Liver (tissue), 8 donors: ENCODE measurements at regions not wholly inside any gene's neighbourhood (a gene's known extent, or its start where the extent isn't known, plus 50 kb on each side); places are given as distances from the start of the nearest gene placed in this dataset.

Source experiments
- DNase-seq: peaks from one replicate; pipeline ENCODE4 v3.0.0-alpha.2; 2017; ENCODE audit warnings: low spot score
- H3K27ac ChIP-seq, 2 donors: one replicate each; pipeline ENCODE4 v1.7.0; 2013; ENCODE audit warnings: inconsistent platforms in 2 of 2, low read length in 2 of 2, control low read depth in 1 of 2, low read depth in 1 of 2, mild to moderate bottlenecking in 1 of 2
- H3K27me3 ChIP-seq, 4 donors: one replicate each; pipeline versions ENCODE4 v1.6.1 to v1.7.0; 2013; ENCODE audit warnings: low read length in 3 of 4, inconsistent platforms in 1 of 4, mild to moderate bottlenecking in 1 of 4, moderate library complexity in 1 of 4; ENCODE audit not compliant: control insufficient read depth in 4 of 4, insufficient read depth in 4 of 4
- H3K36me3 ChIP-seq, 4 donors: one replicate each; pipeline versions ENCODE4 v1.6.1 to v1.7.0; 2013; ENCODE audit warnings: low read length in 3 of 4, mild to moderate bottlenecking in 3 of 4, low read depth in 1 of 4, moderate library complexity in 1 of 4; ENCODE audit not compliant: control insufficient read depth in 4 of 4, insufficient read depth in 3 of 4
- H3K4me1 ChIP-seq, 4 donors: one replicate each; pipeline versions ENCODE4 v1.6.1 to v1.7.0; 2013; ENCODE audit warnings: low read length in 3 of 4, mild to moderate bottlenecking in 3 of 4, moderate library complexity in 1 of 4; ENCODE audit not compliant: control insufficient read depth in 4 of 4, insufficient read depth in 4 of 4
- H3K4me3 ChIP-seq, 3 donors: one replicate each; pipeline versions ENCODE4 v1.6.1 to v1.7.0; 2013; ENCODE audit warnings: low read length in 3 of 3, control low read depth in 1 of 3, low read depth in 1 of 3, mild to moderate bottlenecking in 1 of 3
- H3K9ac ChIP-seq, 2 donors: one replicate each; pipeline ENCODE4 v1.7.0; 2013; ENCODE audit warnings: low read length in 2 of 2, mild to moderate bottlenecking in 2 of 2, moderate library complexity in 2 of 2, control low read depth in 1 of 2, low read depth in 1 of 2
- H3K9me3 ChIP-seq, 4 donors: one replicate each; pipeline versions ENCODE4 v1.6.1 to v1.7.0; 2013; ENCODE audit warnings: low read length in 3 of 4; ENCODE audit not compliant: control insufficient read depth in 4 of 4
- CTCF ChIP-seq: fragments of 150-350 bp; IDR thresholded peaks from 2 replicates; pipeline ENCODE4 v1.5.1; 2017; ENCODE audit warnings: improper control_type of control experiment, low read depth, low read length; ENCODE audit not compliant: missing input control
- EGR1 ChIP-seq, 2 donors: IDR thresholded peaks; 2 replicates each; pipeline ENCODE4 v1.6.1; 2016 to 2018; ENCODE audit warnings: antibody characterized with exemption in 2 of 2, low read depth in 2 of 2
- FOXA1 ChIP-seq: IDR thresholded peaks from 2 replicates; pipeline ENCODE4 v1.6.1; 2016; ENCODE audit warnings: antibody characterized with exemption
- FOXA2 ChIP-seq: IDR thresholded peaks from 2 replicates; pipeline ENCODE4 v1.6.1; 2016; ENCODE audit warnings: antibody characterized with exemption
- GABPA ChIP-seq, 2 donors: IDR thresholded peaks in 1 of 2; conservative IDR thresholded peaks in 1 of 2; 2 replicates each; pipeline ENCODE4 v1.6.1; 2016; ENCODE audit warnings: antibody characterized with exemption in 2 of 2, mild to moderate bottlenecking in 1 of 2, moderate library complexity in 1 of 2
- HNF4A ChIP-seq, 2 donors: conservative IDR thresholded peaks; 2 replicates each; pipeline ENCODE4 v1.6.1; 2016; ENCODE audit warnings: antibody characterized with exemption in 2 of 2, mild to moderate bottlenecking in 2 of 2
- HNF4G ChIP-seq: IDR thresholded peaks from 2 replicates; pipeline ENCODE4 v1.6.1; 2016; ENCODE audit warnings: antibody characterized with exemption
- JUND ChIP-seq, 2 donors: IDR thresholded peaks; 2 replicates each; pipeline ENCODE4 v1.6.1; 2016; ENCODE audit warnings: antibody characterized with exemption in 2 of 2
- MAX ChIP-seq: IDR thresholded peaks from 2 replicates; pipeline ENCODE4 v1.6.1; 2016; ENCODE audit warnings: antibody characterized with exemption
- NR2F2 ChIP-seq: IDR thresholded peaks from 2 replicates; pipeline ENCODE4 v1.6.1; 2016; ENCODE audit warnings: antibody characterized with exemption
- RAD21 ChIP-seq, 2 donors: IDR thresholded peaks; 2 replicates each; pipeline ENCODE4 v1.6.1; 2016; ENCODE audit warnings: antibody characterized with exemption in 2 of 2, mild to moderate bottlenecking in 2 of 2
- REST ChIP-seq: IDR thresholded peaks from 2 replicates; pipeline ENCODE4 v1.6.1; 2016; ENCODE audit warnings: antibody characterized with exemption, mild to moderate bottlenecking
- SP1 ChIP-seq: IDR thresholded peaks from 2 replicates; pipeline ENCODE4 v1.6.1; 2018; ENCODE audit warnings: antibody characterized with exemption, mild to moderate bottlenecking
- YY1 ChIP-seq: IDR thresholded peaks from 2 replicates; pipeline ENCODE4 v1.6.1; 2016; ENCODE audit warnings: antibody characterized with exemption, mild to moderate bottlenecking
- WGBS: extraction: QIAGEN DNeasy Blood & Tissue Kit; methylation state at CpG from one replicate; pipeline ENCODE4 v1.1.7; 2013; 5-methylcytosine and 5-hydroxymethylcytosine counted together
- TF ChIP-seq, protein P1 (sequence below): IDR thresholded peaks from 2 replicates; pipeline ENCODE4 v1.6.1; 2016; ENCODE audit warnings: antibody characterized with exemption
- donor health status: healthy.
- donor health status: healthy.
- donor health status: healthy.
- donor health status: healthy.
- donor health status: healthy.

DNA sequence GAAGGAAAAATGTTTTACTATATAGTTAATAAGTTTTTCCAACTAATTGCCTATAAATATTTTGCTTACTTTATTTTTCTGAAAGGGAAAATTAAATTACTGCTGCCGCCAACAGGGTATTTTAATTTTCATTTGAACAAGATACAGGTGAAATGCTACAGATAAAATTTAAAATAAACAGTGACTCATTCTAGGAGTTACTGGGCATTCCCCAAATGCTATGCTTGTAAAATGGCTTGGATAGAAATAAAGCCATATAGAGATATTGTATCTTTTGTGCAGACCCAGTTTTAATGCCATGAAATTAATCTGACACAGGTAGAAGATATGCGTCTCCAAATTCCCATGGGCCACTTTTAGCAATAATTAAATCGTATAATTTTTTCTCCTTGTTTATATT, 144.5 kb downstream of the NAP1L3 start:
- TF ChIP-seq HNF4A (conservative IDR thresholded peaks at IDR 0.05) (no peak), HNF4G (no peak), NR2F2 (no peak), GABPA (IDR thresholded peaks at IDR 0.05 in 1 of 2, conservative IDR thresholded peaks at IDR 0.05 in 1 of 2) (no peak), FOXA1 (no peak), RAD21 (IDR thresholded peaks at IDR 0.05) (no peak), REST (no peak), JUND (IDR thresholded peaks at IDR 0.05) (no peak), FOXA2 (no peak), SP1 (no peak), EGR1 (IDR thresholded peaks at IDR 0.05; ENCODE audit: low read depth in 2 of 2) (no peak), YY1 (no peak), CTCF (no peak), MAX (no peak)
- TF ChIP-seq, protein P1, sequence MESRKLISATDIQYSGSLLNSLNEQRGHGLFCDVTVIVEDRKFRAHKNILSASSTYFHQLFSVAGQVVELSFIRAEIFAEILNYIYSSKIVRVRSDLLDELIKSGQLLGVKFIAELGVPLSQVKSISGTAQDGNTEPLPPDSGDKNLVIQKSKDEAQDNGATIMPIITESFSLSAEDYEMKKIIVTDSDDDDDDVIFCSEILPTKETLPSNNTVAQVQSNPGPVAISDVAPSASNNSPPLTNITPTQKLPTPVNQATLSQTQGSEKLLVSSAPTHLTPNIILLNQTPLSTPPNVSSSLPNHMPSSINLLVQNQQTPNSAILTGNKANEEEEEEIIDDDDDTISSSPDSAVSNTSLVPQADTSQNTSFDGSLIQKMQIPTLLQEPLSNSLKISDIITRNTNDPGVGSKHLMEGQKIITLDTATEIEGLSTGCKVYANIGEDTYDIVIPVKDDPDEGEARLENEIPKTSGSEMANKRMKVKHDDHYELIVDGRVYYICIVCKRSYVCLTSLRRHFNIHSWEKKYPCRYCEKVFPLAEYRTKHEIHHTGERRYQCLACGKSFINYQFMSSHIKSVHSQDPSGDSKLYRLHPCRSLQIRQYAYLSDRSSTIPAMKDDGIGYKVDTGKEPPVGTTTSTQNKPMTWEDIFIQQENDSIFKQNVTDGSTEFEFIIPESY = no peak
- no peaks in the 10 kb centered on the region for H3K36me3 ChIP-seq
- H3K9me3 ChIP-seq = no peaks in the 10 kb centered on the region
- no peak overlapping the region for H3K27ac ChIP-seq
- DNase-seq = no peak
- no peaks in the 10 kb centered on the region for H3K4me1 ChIP-seq
- no peak overlapping the region for H3K4me3 ChIP-seq
- H3K9ac ChIP-seq = no peak overlapping the region
- WGBS = 91% methylated on average over 3 of the region's 3 CpGs
- H3K27me3 ChIP-seq = peaks cover 0 to 2% (median 0%) of the 10 kb centered on the region in 4 donors
